IPS DF 19.7 (cell line): ENCODE measurements at regions not wholly inside any gene's neighbourhood (a gene's known extent, or its start where the extent isn't known, plus 50 kb on each side); places are given as distances from the start of the nearest gene placed in this dataset.

Experiments
- DNase-seq: peaks from one replicate; pipeline ENCODE4 v3.0.0-alpha.2; 2013; ENCODE audit warnings: low read depth, low spot score

- DNase-seq = no peak
These were observed 51.0 kb upstream of the PCBP1 start for GRCh38 chr2:70036290-70036689.

- DNase-seq = no peak
These were observed 51.9 kb upstream of the PCBP1 start for GRCh38 chr2:70035344-70035844.

GRCh38 chr2:70030724-70031420, 56.4 kb upstream of the PCBP1 start:
- no peak for DNase-seq

- peak; percentile 45 for DNase-seq
These were observed 57.4 kb upstream of the PCBP1 start for GRCh38 chr2:70029814-70030409.

- DNase-seq = no peak
These were observed 62.9 kb upstream of the ASPRV1 start for GRCh38 chr2:70024284-70024683.

GRCh38 chr2:70019096-70019495, 57.7 kb upstream of the ASPRV1 start:
- no peak for DNase-seq

GRCh38 chr2:70017962-70018361, 56.5 kb upstream of the ASPRV1 start:
- no peak for DNase-seq

GRCh38 chr2:70014959-70015358, 53.5 kb upstream of the ASPRV1 start:
- DNase-seq = no peak

- no peak for DNase-seq
These were observed 51.5 kb upstream of the ASPRV1 start for GRCh38 chr2:70012887-70013286.

- DNase-seq = no peak
These were observed 50.4 kb upstream of the ASPRV1 start for GRCh38 chr2:70011786-70012185.

GRCh38 chr2:70011335-70011734, 49.9 kb upstream of the ASPRV1 start:
- no peak for DNase-seq
